PC-3 (cell line): ENCODE measurements at regions not wholly inside any gene's neighbourhood (a gene's known extent, or its start where the extent isn't known, plus 50 kb on each side); places are given as distances from the start of the nearest gene placed in this dataset.
A peak's percentile ranks its signal among the peaks of the same experiment; 100 is the strongest.

Experiments used
- ATAC-seq: fragments of 200-7000 bp; cut with Tn5 transposase; 2 replicates; pipeline ENCODE4 v1.9.1; 2020; ENCODE audit warnings: mild to moderate bottlenecking, moderate library complexity
- BruUV-seq: library from RNA; stranded (reverse); fragments of 400-500 nt; replicated peaks from 2 replicates; lab custom pipeline; 2021; lab: Mats Ljungman, UMichigan
- CTCF ChIA-PET: fragments of 300-600 bp; sonication (Branson Sonifier 250); formaldehyde crosslinking; loops from one replicate; lab custom pipeline; 2022; ENCODE audit warnings: antibody characterized with exemption; lab: Charles Lee
- POLR2A ChIA-PET: fragments of 300-600 bp; sonication (Branson Sonifier 250); formaldehyde crosslinking; loops from one replicate; lab custom pipeline; 2022; ENCODE audit warnings: antibody characterized with exemption; ENCODE audit not compliant: unreplicated experiment; lab: Charles Lee
- DNase-seq: peaks from one replicate; pipeline ENCODE4 v3.0.0-alpha.2; 2015
- H2AFZ ChIP-seq: fragments of 300-600 bp; sonication (generic); 2 replicates; pipeline ENCODE4 v1.6.0; 2016; ENCODE audit warnings: antibody characterized with exemption, low read length
- H3F3A ChIP-seq: fragments of 300-600 bp; sonication (generic); one replicate; pipeline ENCODE4 v1.6.0; 2017; ENCODE audit warnings: antibody characterized with exemption, low read length, control low read depth, mild to moderate bottlenecking; ENCODE audit not compliant: unreplicated experiment
- H3K27ac ChIP-seq: fragments of 300-600 bp; sonication (generic); 2 replicates; pipeline ENCODE4 v1.5.1; 2016; ENCODE audit warnings: mild to moderate bottlenecking, low read length
- H3K27me3 ChIP-seq: fragments of 300-600 bp; sonication (generic); 2 replicates; pipeline ENCODE4 v1.6.1; 2016; ENCODE audit warnings: low read length, mixed read lengths
- H3K36me3 ChIP-seq: fragments of 300-600 bp; sonication (generic); 2 replicates; pipeline ENCODE4 v1.6.1; 2016; ENCODE audit warnings: low read depth, mixed run types, low read length, mixed read lengths
- H3K4me1 ChIP-seq: fragments of 300-600 bp; sonication (generic); 2 replicates; pipeline ENCODE4 v1.5.1; 2016; ENCODE audit warnings: low read length; ENCODE audit not compliant: insufficient read depth
- H3K4me2 ChIP-seq: fragments of 300-600 bp; sonication (generic); 2 replicates; pipeline ENCODE4 v1.6.0; 2016; ENCODE audit warnings: low read length
- H3K4me3 ChIP-seq: fragments of 300-600 bp; sonication (generic); 2 replicates; pipeline ENCODE4 v1.5.1; 2016; ENCODE audit warnings: mild to moderate bottlenecking, low read length, mixed read lengths
- H3K79me2 ChIP-seq: fragments of 300-600 bp; sonication (generic); 2 replicates; pipeline ENCODE4 v1.6.1; 2017; ENCODE audit warnings: low read length, mixed read lengths
- H3K9ac ChIP-seq: fragments of 300-600 bp; sonication (generic); 2 replicates; pipeline ENCODE4 v1.6.0; 2016; ENCODE audit warnings: mild to moderate bottlenecking, low read length
- H3K9me2 ChIP-seq: fragments of 300-600 bp; sonication (generic); replicated peaks from 2 replicates; pipeline ENCODE4 v1.6.1; 2016; ENCODE audit warnings: mixed run types, low read length, mixed read lengths
- H3K9me3 ChIP-seq: fragments of 300-600 bp; sonication (generic); 2 replicates; pipeline ENCODE4 v1.6.1; 2016; ENCODE audit warnings: low read length, mixed read lengths
- H4K20me1 ChIP-seq: fragments of 300-600 bp; sonication (generic); 2 replicates; pipeline ENCODE4 v1.6.1; 2016; ENCODE audit warnings: low read length, mixed read lengths
- CTCF ChIP-seq: fragments of 300-600 bp; sonication (generic); conservative IDR thresholded peaks from 2 replicates; pipeline ENCODE4 v1.5.1; 2017; ENCODE audit warnings: antibody characterized with exemption, low read depth, mild to moderate bottlenecking, low read length
- EZH2 ChIP-seq: fragments of 300-600 bp; sonication (generic); IDR thresholded peaks from one replicate; pipeline ENCODE4 v1.6.1; 2017; ENCODE audit warnings: antibody characterized with exemption, mild to moderate bottlenecking, low read length; ENCODE audit not compliant: unreplicated experiment
- EZH2phosphoT487 ChIP-seq: fragments of 300-600 bp; sonication (generic); IDR thresholded peaks from 2 replicates; pipeline ENCODE4 v1.6.1; 2018; ENCODE audit warnings: mild to moderate bottlenecking, antibody characterized with exemption, low read length, borderline replicate concordance
- intact Hi-C: fragments of 100-400 bp; cut with micrococcal nuclease; formaldehyde crosslinking; loops from 2 replicates; pipeline ENCODE4 v1.9.0; 2023

DNA sequence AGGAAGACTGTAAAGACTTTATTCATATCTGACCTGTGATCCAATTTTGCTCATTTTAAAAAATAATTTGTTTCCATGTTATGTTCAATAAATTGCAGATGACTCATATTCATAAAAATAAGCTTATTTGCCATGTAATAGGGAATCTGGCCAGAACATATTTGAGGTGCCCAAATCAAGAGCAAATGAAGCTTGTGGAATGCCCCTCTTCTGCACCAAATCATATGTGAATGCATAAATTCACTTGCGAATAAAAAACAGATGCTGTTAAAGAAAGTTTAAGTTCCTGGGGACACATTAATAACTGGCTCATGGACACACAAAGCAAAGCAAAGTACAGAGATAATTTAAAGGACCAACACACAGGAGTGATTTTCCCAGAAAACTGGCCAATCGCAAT, 279.0 kb upstream of the CDH2 start:
- H3K79me2 ChIP-seq = no peaks in the 10 kb centered on the region
- ChIA-PET CTCF (no interaction called here), POLR2A (no interaction called here)
- H3K9ac ChIP-seq = no peak overlapping the region
- H3K4me1 ChIP-seq = peaks cover 30% of the 10 kb centered on the region
- TF ChIP-seq EZH2phosphoT487 (no peak), CTCF (no peak), EZH2 (no peak)
- intact Hi-C loops = loop anchor here (1.0 kb wide), 1 partner anchor 13 kb away; no protein-coding TSS in a partner anchor
- ATAC-seq = peak; percentile 33
- H3K4me2 ChIP-seq = no peak overlapping the region
- H3K9me2 ChIP-seq = no peaks in the 10 kb centered on the region
- no peaks in the 10 kb centered on the region for H3K9me3 ChIP-seq
- no peaks in the 10 kb centered on the region for H3F3A ChIP-seq
- no peaks in the 10 kb centered on the region for H3K27me3 ChIP-seq
- H3K4me3 ChIP-seq = no peak overlapping the region
- no peak overlapping the region for H3K27ac ChIP-seq
- H3K36me3 ChIP-seq = no peaks in the 10 kb centered on the region
- H4K20me1 ChIP-seq = no peaks in the 10 kb centered on the region
- no peak overlapping the region for H2AFZ ChIP-seq
- peak; percentile 15 for DNase-seq
- no TSS peak for BruUV-seq

DNA sequence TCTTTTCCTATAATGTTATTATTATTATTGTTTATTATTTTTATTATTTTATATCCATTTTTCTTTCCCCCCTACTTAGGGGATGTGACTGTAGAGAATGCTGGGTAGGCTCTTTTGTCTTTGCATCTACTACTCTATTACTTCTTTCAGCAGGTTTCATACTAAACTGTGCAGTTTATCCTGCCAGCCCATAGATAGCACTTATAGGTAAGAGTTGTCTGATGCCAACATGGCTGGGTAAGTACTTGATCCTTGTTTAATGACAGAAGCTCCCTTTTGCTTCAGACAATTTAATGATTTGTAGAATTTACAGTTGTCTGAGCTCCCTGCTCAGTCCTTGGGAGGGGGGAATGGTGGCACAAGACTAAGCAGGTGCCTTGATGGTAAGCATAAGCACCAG, 262.9 kb upstream of the CDH2 start:
- peak; percentile 44 for DNase-seq
- TF ChIP-seq EZH2 (no peak), CTCF (peak; percentile 58)
- Histone ChIP-seq H2AFZ (no peak overlapping the region), H3K27ac (no peak overlapping the region), H4K20me1 (no peaks in the 10 kb centered on the region), H3K79me2 (peaks cover 4% of the 10 kb centered on the region; the same call in 1 of the 2 replicates), H3F3A (no peaks in the 10 kb centered on the region), H3K36me3 (no peaks in the 10 kb centered on the region), H3K9me3 (no peaks in the 10 kb centered on the region), H3K4me3 (no peak overlapping the region), H3K9ac (no peak overlapping the region), H3K27me3 (no peaks in the 10 kb centered on the region), H3K4me1 (no peaks in the 10 kb centered on the region), H3K4me2 (no peak overlapping the region), H3K9me2 (no peaks in the 10 kb centered on the region)
- POLR2A ChIA-PET = no interaction called here
- BruUV-seq = no TSS peak
- ATAC-seq = no peak; the same call in 1 of the 2 replicates
- CTCF ChIA-PET = no interaction called here
- intact Hi-C loops = loop anchor here (10.0 kb wide), 1 partner anchor 325 kb away; no protein-coding TSS in a partner anchor

DNA sequence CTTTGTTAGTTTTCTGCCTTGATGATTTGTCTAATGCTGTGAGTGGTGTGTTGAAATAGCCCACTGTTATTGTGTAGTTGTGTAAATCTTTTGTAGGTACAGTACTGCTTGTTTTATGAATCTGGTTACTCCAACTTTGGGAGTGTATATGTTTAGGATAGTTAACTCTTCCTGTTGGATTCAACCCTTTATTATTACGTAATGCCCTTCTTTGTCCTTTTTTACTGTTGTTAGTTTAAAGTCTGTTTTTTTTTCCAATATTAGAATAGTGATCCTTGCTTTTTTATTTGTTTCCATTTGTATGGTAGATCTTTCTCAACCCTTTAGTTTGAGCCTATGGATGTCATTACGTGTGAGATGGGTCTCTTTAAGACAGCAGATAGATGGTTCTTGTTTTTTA, 261.5 kb upstream of the CDH2 start:
- Histone ChIP-seq H2AFZ (no peak overlapping the region), H3K79me2 (peaks cover 7% of the 10 kb centered on the region; the same call in 1 of the 2 replicates), H3K27me3 (no peaks in the 10 kb centered on the region), H3K4me1 (no peaks in the 10 kb centered on the region), H3K9me3 (no peaks in the 10 kb centered on the region), H3K4me3 (no peak overlapping the region), H3K4me2 (no peak overlapping the region), H3K9ac (no peak overlapping the region), H3K36me3 (no peaks in the 10 kb centered on the region), H4K20me1 (no peaks in the 10 kb centered on the region), H3K27ac (no peak overlapping the region), H3F3A (no peaks in the 10 kb centered on the region), H3K9me2 (no peaks in the 10 kb centered on the region)
- ChIA-PET POLR2A (no interaction called here), CTCF (no interaction called here)
- intact Hi-C loops = no loop called here
- BruUV-seq = no TSS peak
- ATAC-seq (no peak), DNase-seq (no peak)
- no peak for TF ChIP-seq EZH2phosphoT487
- TF ChIP-seq CTCF = no peak
- no peak for TF ChIP-seq EZH2
